GM18520 (cell line): ENCODE measurements at regions not wholly inside any gene's neighbourhood (a gene's known extent, or its start where the extent isn't known, plus 50 kb on each side); places are given as distances from the start of the nearest gene placed in this dataset.
"Not testable (repeated sequence)": the region's sequence is repeated elsewhere in the genome, so short reads cannot be mapped to it uniquely, and the experiment has no call there.

ENCODE experiments used
- ATAC-seq: cut with Tn5 transposase; IDR thresholded peaks from one replicate; pipeline ENCODE4 v1.9.1; 2021; ENCODE audit not compliant: unreplicated experiment

- ATAC-seq, result no peak
Observed at GRCh38 chr15:22258009-22258397, 177.7 kb downstream of the OR4M2 start.

DNA sequence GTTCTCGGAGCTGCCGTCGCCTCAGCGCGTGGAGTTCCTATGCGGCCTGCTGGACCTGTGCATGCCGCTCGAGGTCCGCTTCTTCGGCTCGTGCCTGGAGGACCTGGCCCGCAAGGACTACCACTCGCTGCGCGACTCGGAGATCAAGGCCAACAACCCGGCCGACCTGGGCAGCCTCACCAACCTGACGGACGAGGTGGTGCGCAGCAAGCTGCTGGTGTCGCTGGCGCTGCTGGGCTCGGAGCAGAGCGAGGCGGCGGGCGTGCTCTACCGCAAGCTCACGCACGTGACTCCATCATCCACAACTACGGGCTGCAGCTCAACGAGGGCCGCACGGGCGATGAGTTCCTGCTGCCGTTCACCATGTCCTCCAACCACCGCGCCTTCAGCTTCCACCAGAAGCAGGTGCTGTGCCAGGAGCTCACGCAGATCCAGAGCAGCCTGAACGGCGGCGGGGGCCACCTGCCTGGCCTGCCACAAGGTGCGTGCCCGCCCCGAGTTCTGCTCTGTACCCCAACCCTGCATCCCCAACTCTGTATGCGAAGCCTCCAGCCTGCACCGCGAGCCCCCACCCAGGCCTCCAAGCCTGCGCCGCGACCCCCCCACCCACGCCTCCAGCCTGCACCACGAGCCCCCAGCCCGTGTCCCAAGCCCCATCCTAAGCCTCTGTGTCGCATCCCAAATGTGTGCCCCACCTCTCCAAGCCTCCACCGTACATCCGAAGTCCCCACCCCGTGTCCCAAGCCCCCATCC is 178.2 kb downstream of the OR4M2 start:
- ATAC-seq, result no peak

DNA sequence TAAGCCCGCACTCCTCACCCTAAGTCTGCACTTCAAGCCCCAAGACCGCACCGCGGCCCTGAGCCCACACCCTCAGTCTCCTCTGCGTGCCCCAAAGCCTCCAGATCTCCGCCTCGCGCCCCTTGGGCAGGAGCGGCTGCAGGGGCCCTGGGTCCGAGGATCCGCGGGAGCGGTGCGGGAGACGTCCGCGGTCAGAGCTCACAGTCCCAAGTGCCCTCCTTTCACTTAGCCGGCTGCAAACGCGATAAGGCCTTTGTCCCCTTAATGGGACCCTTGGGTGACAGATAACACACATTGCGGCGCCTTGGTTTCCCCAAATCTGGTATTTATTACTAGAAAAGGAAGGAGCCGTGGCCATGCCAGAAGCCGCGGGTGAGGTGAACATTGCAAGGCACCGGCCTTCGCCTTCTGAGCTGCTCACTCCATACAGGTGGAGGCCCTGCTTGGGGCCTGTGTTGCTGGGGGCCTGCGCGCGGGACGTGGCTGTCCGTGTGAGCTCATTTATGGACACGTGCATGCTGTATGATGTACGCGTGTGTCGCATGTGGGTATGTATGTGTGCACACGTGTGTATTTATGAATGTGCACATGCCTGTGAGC is 178.9 kb downstream of the OR4M2 start:
- not testable (repeated sequence) for ATAC-seq

- ATAC-seq, result no peak
Observed at GRCh38 chr15:22259881-22260421, 179.6 kb downstream of the OR4M2 start.

DNA sequence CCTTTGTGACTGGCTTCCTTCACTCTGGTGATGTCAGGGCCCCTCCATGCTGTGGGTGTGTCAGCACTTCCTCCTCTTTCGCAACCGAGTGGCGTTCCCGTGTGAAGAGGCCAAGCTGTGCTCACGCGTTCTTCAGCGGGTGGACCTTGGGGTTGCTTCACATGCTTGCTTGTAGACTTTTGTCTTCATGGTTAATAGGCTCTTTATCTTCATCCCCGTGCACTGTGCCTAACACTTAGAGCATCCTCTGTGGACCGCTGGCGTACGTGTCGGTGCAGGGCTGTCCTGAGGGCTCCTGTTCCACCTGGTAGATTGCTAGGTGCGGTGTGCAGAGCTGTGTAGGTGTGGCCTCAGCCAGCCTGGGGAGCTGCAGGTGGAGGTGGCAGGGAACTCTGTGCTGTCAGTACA is 182.3 kb downstream of the OR4M2 start:
- ATAC-seq, result no peak

DNA sequence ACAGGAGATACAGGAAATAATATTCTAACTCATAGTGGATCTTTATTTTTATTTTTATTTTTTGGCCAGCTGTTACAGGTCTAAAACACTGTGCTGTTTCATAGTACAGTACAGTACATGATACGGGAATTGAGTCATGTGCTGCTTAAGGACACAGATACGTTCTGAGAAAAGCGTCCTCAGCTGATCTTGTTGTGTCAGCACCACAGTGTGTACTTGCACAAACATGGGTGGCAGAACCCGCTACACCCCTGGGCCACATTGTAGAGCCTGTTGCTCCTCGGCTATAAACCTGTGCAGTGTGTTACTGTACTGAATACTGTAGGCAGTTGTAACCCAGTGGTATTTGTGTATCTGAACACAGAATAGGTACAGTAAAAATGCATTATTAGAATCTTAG is 183.4 kb downstream of the OR4M2 start:
- no peak for ATAC-seq

DNA sequence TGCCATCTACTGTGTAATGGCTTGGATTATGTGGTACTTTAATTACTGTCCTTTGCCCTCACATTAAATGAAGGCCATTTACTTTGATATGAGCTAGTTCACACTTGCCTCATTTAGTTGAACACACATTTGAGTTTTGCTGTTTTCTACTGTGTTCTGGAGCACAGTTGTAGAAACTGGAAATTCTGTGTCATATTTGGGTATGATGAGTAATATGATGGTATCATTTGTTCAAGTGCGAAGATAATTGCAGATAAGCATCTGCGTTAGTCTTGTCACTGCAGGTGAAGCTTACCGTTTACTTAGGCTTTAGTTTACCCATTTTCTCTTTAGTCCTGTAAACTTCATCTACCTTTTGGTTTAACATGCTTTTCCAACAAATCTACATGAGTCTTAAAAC is 183.9 kb downstream of the OR4M2 start:
- ATAC-seq, result not testable (repeated sequence)

DNA sequence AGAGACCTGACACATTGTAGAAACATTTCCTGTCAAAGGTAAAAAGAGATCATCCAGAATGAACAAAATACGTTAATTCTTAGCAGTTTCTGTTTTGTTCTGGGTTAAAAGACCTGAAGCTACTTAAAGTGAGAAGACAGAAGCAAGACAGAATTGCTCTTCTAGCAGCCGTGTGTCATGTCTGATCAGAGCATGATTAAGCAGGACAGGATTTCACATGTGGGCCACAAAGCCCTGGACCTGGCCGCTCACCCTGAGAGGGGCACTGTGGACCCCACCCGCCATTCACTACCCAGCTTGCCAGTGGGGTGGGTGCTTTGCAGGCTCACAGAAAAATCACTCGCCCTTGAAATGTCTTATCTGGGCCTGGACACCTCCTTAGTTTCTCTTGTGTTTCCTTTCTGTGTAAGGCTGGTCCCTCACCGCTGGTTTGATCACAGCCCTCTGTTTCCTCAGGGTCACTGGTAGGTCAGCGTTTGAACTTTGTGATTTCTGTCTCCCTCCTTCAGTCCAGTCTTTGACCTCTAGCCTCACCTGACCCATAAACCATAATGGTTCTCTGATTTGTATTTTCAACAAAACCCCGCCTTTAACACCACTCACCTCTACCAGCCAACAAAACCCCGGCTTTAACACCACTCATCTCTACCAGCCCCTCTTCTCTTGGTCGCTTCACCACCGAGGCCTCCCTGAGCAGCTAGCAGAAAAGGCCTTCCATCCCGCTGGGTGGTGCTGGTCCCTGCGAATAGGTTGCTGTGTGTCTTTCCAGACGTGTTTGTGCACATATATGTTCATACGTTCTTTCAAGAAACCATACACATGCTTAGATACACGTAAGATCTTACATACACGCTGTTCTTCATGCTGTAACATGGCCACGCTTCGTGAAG is 185.0 kb downstream of the OR4M2 start:
- no peak for ATAC-seq

GRCh38 chr15:22265970-22266369 is 185.6 kb downstream of the OR4M2 start:
- no peak for ATAC-seq

DNA sequence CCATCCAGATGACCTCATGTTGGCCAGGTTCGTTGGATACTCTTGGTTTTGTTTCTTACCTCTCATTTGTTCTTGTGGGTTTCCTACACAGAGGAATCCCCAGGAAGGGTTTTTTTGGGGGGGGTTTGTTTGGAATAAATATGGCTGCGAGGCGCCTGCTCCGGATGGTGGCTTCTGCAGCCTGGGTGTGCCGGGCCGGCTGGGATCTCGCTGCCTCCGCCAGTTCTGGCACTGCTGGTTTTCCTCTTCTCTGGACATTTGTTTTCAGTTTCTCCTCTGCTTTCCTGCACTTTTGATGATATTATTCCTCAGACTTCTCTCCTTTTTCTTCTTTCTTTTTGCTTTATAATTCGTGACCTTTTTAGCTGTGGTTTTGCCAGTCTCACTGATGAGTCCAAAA is 187.4 kb downstream of the OR4M2 start:
- ATAC-seq, result no peak

GRCh38 chr15:22268201-22268600 is 187.9 kb downstream of the OR4M2 start:
- not testable (repeated sequence) for ATAC-seq

DNA sequence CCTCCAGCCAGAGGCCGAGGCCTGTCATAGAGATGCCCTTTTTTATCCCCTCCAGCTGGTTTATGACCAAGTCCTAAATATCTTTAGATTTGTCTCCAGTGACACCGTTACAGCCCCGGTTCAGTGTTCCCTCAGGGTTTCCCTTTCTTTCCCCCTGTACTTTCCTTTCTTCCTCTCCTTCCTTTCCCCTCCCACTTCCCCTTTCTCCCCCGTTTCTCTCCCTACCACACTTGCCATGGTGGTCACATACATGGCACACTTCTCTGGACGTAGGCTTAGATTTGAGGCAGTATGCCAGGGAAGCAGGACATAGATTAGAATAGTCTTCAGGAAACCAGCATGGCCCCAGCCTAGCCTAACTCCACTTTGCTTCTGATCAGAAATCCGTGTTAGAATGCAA is 188.3 kb downstream of the OR4M2 start:
- ATAC-seq, result not testable (repeated sequence)

DNA sequence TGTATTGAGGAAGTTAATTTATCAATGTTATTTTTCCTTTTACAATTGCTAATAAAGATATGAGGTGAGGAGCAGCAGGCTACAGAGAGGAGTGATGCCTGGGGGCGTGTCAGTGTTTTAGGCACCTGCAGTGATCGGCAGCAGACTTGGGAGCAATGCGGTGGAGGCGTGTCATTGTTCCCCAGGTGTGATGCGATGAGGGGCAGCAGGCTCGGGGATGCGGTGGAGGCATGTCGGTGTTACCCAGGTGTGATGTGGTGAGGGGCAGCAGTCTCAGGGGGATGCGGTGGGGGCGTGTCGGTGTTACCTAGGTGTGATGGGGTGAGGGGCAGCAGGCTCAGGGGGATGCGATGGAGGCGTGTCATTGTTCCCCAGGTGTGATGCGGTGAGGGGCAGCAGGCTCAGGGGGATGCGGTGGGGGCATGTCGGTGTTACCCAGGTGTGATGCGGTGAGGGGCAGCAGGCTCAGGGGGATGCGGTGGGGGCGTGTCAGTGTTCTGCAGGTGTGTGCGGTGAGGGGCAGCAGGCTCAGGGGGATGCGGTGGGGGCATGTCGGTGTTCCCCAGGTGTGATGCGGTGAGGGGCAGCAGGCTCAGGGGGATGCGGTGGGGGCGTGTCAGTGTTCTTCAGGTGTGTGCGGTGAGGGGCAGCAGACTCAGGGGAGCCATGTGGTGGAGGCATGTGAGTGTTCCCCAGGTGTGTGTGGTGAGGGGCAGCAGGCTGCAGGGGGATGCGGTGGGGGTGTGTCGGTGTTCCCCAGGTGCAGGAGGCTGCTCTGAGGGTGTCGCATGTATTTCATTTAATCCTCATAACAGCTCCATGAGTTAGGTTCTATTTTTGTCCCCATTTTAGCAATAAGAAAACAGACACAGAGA is 186.2 kb upstream of the GOLGA6L22 start:
- ATAC-seq, result not testable (repeated sequence)

DNA sequence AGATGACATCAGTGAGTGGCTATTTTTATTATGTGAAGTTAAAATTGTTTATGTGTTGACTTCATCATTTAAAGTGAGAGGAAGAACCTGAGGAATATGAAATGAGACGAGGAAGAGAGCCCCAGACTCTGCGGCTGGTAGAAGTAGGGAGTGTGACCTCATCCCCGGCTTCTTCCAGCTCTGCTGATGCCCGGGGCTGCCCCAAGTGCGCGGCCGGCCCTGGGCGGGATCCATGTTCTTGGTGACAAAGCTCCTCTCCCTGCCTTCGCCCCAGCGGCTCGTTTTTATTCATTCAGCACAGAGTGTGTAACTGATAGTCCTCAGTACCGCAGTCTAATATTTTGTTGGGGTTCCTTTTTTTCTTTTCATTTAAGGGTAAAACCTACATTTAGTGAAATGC is 185.5 kb upstream of the GOLGA6L22 start:
- not testable (repeated sequence) for ATAC-seq

- ATAC-seq, result not testable (repeated sequence)
Observed at GRCh38 chr15:22274376-22274775, 184.3 kb upstream of the GOLGA6L22 start.

GRCh38 chr15:22280770-22281169 is 177.9 kb upstream of the GOLGA6L22 start:
- not testable (repeated sequence) for ATAC-seq

DNA sequence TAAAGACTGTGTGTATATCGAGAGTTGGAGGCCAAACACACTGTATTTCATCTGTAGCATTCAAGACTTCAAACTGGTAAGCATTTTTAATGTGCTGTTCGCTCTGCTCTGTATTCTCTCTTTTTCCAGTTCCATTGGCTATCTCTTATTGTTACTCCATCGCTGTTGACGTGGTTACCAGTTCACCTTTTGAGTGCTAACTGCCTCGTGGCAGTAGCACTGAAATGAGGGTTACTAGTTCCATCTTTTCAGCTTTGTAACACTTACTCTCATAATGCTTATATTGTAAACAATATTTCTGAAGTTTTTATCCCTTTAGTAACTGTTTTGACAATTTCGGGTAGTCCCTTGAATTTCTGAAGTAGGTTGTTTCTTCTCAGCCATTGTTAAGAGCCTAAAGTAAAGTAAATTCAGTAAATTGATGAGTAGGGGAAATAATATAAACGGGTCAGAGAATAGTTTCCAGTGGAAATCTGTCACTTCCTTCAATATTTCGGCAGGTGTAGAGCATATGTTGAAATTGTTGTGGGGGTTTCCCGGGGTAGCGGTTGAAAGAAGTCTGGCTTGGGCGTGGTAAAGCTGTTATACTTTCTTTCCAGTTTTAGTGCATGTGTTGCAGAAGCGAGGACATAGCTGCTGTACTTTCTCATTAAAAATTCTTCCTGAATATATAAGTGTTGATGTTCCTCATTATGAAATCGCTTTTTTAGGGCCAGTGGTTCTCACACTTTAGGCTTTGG is 175.7 kb upstream of the GOLGA6L22 start:
- ATAC-seq, result not testable (repeated sequence)

GRCh38 chr15:22284795-22285420 is 173.8 kb upstream of the GOLGA6L22 start:
- not testable (repeated sequence) for ATAC-seq

DNA sequence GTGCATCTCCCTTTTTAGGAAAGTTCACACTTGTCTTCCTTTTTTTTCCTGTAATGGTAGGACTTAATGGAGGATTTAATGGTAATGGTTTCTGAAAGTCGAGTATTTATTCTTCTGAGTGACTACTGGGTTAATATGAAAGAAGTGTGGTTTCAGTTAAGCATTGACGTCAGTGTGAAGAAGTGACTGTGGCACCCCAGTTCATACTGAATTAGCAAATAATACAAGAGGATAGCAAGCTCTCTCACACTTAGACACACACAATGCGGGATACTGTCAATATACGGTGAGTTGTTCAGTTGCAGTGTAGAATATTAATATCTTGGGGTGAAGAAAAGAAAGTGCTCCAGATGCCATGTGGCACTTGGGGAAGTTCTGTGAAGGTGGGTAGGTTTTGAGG is 167.6 kb upstream of the GOLGA6L22 start:
- ATAC-seq, result not testable (repeated sequence)
